WTC11 (cell line): ENCODE measurements at regions not wholly inside any gene's neighbourhood (a gene's known extent, or its start where the extent isn't known, plus 50 kb on each side); places are given as distances from the start of the nearest gene placed in this dataset.

ENCODE experiments used
- ATF6 ChIP-seq: sonication (generic); formaldehyde crosslinking; IDR thresholded peaks from 2 replicates; pipeline ENCODE4 v1.8.1; 2023; ENCODE audit warnings: mild to moderate bottlenecking, missing genetic modification reagents
- E2F4 ChIP-seq: sonication (generic); formaldehyde crosslinking; IDR thresholded peaks from 2 replicates; pipeline ENCODE4 v1.8.1; 2022; ENCODE audit warnings: low read depth, mild to moderate bottlenecking, moderate library complexity, missing genetic modification reagents, borderline replicate concordance
- FOXP1 ChIP-seq: sonication (generic); formaldehyde crosslinking; IDR thresholded peaks from 2 replicates; pipeline ENCODE4 v1.8.0; 2022; ENCODE audit warnings: missing genetic modification reagents, mild to moderate bottlenecking, moderate library complexity, borderline replicate concordance
- JUN ChIP-seq: sonication (generic); formaldehyde crosslinking; IDR thresholded peaks from 2 replicates; pipeline ENCODE4 v1.8.0; 2023; ENCODE audit warnings: mild to moderate bottlenecking, missing genetic modification reagents
- SP1 ChIP-seq: sonication (generic); formaldehyde crosslinking; conservative IDR thresholded peaks from 2 replicates; pipeline ENCODE4 v1.8.1; 2022; ENCODE audit warnings: missing genetic modification reagents
- TCF7 ChIP-seq: sonication (generic); formaldehyde crosslinking; IDR thresholded peaks from 2 replicates; pipeline ENCODE4 v1.8.0; 2022; ENCODE audit warnings: mild to moderate bottlenecking, low read depth, missing genetic modification reagents, moderate library complexity
- ZNF396 ChIP-seq: fragments of 250-450 bp; sonication (Bioruptor Pico); IDR thresholded peaks from 2 replicates; pipeline ENCODE4 v1.8.0; 2021; ENCODE audit warnings: mild to moderate bottlenecking, moderate library complexity, borderline replicate concordance
- ZNF423 ChIP-seq: fragments of 250-450 bp; sonication (Bioruptor Pico); IDR thresholded peaks from 2 replicates; pipeline ENCODE4 v2.1.2; 2022; ENCODE audit warnings: mild to moderate bottlenecking, moderate library complexity
- TF ChIP-seq, protein P1 (sequence below): sonication (generic); formaldehyde crosslinking; IDR thresholded peaks from 2 replicates; pipeline ENCODE4 v1.8.1; 2023; ENCODE audit warnings: mild to moderate bottlenecking, missing genetic modification reagents, moderate library complexity
- TF ChIP-seq, protein P2 (sequence below): fragments of 200-600 bp; IDR thresholded peaks from 2 replicates; pipeline ENCODE4 v1.8.0; 2022; ENCODE audit warnings: antibody characterized with exemption
- TF ChIP-seq, protein P3 (sequence below): sonication (generic); formaldehyde crosslinking; IDR thresholded peaks from 2 replicates; pipeline ENCODE4 v1.8.0; 2022; ENCODE audit warnings: missing genetic modification reagents

DNA sequence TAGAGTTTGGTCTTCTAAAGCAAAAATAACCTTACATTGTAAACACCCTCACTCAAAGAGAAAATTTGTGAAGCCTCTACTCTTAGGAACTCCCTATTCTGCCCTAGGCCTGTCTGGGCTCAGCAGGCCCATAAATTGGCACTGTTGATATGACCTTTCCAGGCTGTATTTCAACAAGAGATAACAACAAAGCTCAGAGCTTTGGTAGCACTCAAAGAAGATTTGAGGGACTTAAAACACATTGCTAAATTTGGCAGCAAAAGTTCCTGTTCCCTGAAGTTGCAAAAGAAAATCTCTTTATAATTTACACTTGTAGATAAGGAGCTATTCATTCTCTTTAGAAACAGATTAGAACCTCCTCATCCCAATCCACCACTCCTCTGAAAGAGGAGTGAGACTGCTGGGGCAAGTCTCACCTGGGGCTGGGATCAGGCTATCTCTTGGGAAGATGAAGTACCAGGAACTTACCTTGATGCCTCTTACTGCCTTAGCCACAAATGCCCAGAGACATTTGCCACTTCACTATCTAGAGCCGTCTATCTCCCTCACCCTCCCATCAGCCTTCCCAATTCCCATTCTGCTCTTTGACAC is 110.4 kb upstream of the AKIP1 start:
- TF ChIP-seq, protein P1, sequence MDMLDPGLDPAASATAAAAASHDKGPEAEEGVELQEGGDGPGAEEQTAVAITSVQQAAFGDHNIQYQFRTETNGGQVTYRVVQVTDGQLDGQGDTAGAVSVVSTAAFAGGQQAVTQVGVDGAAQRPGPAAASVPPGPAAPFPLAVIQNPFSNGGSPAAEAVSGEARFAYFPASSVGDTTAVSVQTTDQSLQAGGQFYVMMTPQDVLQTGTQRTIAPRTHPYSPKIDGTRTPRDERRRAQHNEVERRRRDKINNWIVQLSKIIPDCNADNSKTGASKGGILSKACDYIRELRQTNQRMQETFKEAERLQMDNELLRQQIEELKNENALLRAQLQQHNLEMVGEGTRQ (CRISPR knock-in tag), result no peak
- no peak for TF ChIP-seq E2F4 (CRISPR knock-in tag)
- TF ChIP-seq ZNF396 (CRISPR knock-in tag), result no peak
- TF ChIP-seq, protein P2, sequence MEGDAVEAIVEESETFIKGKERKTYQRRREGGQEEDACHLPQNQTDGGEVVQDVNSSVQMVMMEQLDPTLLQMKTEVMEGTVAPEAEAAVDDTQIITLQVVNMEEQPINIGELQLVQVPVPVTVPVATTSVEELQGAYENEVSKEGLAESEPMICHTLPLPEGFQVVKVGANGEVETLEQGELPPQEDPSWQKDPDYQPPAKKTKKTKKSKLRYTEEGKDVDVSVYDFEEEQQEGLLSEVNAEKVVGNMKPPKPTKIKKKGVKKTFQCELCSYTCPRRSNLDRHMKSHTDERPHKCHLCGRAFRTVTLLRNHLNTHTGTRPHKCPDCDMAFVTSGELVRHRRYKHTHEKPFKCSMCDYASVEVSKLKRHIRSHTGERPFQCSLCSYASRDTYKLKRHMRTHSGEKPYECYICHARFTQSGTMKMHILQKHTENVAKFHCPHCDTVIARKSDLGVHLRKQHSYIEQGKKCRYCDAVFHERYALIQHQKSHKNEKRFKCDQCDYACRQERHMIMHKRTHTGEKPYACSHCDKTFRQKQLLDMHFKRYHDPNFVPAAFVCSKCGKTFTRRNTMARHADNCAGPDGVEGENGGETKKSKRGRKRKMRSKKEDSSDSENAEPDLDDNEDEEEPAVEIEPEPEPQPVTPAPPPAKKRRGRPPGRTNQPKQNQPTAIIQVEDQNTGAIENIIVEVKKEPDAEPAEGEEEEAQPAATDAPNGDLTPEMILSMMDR, result no peak
- no peak for TF ChIP-seq JUN (CRISPR knock-in tag)
- no peak for TF ChIP-seq TCF7
- no peak for TF ChIP-seq FOXP1
- no peak for TF ChIP-seq ZNF423 (CRISPR knock-in tag)
- TF ChIP-seq ATF6 (CRISPR knock-in tag), result no peak
- TF ChIP-seq SP1, result no peak
- TF ChIP-seq, protein P3, sequence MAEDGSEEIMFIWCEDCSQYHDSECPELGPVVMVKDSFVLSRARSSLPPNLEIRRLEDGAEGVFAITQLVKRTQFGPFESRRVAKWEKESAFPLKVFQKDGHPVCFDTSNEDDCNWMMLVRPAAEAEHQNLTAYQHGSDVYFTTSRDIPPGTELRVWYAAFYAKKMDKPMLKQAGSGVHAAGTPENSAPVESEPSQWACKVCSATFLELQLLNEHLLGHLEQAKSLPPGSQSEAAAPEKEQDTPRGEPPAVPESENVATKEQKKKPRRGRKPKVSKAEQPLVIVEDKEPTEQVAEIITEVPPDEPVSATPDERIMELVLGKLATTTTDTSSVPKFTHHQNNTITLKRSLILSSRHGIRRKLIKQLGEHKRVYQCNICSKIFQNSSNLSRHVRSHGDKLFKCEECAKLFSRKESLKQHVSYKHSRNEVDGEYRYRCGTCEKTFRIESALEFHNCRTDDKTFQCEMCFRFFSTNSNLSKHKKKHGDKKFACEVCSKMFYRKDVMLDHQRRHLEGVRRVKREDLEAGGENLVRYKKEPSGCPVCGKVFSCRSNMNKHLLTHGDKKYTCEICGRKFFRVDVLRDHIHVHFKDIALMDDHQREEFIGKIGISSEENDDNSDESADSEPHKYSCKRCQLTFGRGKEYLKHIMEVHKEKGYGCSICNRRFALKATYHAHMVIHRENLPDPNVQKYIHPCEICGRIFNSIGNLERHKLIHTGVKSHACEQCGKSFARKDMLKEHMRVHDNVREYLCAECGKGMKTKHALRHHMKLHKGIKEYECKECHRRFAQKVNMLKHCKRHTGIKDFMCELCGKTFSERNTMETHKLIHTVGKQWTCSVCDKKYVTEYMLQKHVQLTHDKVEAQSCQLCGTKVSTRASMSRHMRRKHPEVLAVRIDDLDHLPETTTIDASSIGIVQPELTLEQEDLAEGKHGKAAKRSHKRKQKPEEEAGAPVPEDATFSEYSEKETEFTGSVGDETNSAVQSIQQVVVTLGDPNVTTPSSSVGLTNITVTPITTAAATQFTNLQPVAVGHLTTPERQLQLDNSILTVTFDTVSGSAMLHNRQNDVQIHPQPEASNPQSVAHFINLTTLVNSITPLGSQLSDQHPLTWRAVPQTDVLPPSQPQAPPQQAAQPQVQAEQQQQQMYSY (CRISPR knock-in tag), result no peak
